H1 (cell line): ENCODE measurements at regions not wholly inside any gene's neighbourhood (a gene's known extent, or its start where the extent isn't known, plus 50 kb on each side); places are given as distances from the start of the nearest gene placed in this dataset.

Experiments
- CTCF ChIA-PET: fragments of 300-600 bp; sonication (Branson Sonifier 250); formaldehyde crosslinking; loops from one replicate; lab custom pipeline; 2021; ENCODE audit not compliant: partially characterized antibody; lab: Charles Lee
- POLR2A ChIA-PET: fragments of 300-600 bp; sonication (Branson Sonifier 250); formaldehyde crosslinking; loops from one replicate; lab custom pipeline; 2021; ENCODE audit warnings: inconsistent platforms; ENCODE audit not compliant: partially characterized antibody; lab: Charles Lee
- DNase-seq, 2 experiments: peaks; one replicate each; pipeline versions ENCODE4 v3.0.0 to v3.0.0-alpha.2; 2010 to 2022; ENCODE audit warnings: low spot score in 2 of 2, low read depth in 1 of 2, mixed read lengths in 1 of 2
- FAIRE-seq: peaks from 2 replicates; lab custom pipeline; 2011; peaks lifted over from hg19 to GRCh38; lab: Jason Lieb, UNC
- H2AFZ ChIP-seq: 2 replicates; pipeline ENCODE4 v1.8.1; 2012; ENCODE audit warnings: low read length, inconsistent platforms
- H2AK5ac ChIP-seq: 2 replicates; pipeline ENCODE4 v1.6.1; 2013; ENCODE audit warnings: low read depth, low read length
- H2BK120ac ChIP-seq: replicated peaks from 2 replicates; pipeline ENCODE3; 2013; ENCODE audit warnings: low read depth, low read length, inconsistent platforms
- H2BK12ac ChIP-seq: 2 replicates; pipeline ENCODE4 v1.6.1; 2013; ENCODE audit warnings: low read depth, low read length
- H2BK15ac ChIP-seq: 2 replicates; pipeline ENCODE4 v1.6.1; 2013; ENCODE audit warnings: low read length
- H2BK20ac ChIP-seq: 2 replicates; pipeline ENCODE4 v1.6.1; 2013; ENCODE audit warnings: low read length
- H2BK5ac ChIP-seq: 2 replicates; pipeline ENCODE4 v1.6.1; 2013; ENCODE audit warnings: low read depth, low read length
- H3K14ac ChIP-seq: 2 replicates; pipeline ENCODE4 v1.6.1; 2013; ENCODE audit warnings: inconsistent platforms; ENCODE audit not compliant: insufficient read length
- H3K18ac ChIP-seq: 2 replicates; pipeline ENCODE4 v1.6.1; 2013; ENCODE audit warnings: low read length; ENCODE audit errors: extremely low read depth
- H3K23ac ChIP-seq: 2 replicates; pipeline ENCODE4 v1.6.1; 2013; ENCODE audit warnings: inconsistent platforms; ENCODE audit not compliant: insufficient read length
- H3K23me2 ChIP-seq: 2 replicates; pipeline ENCODE4 v1.6.1; 2013; ENCODE audit warnings: low read depth, low read length
- H3K27ac ChIP-seq: 2 replicates; pipeline ENCODE4 v1.6.1; 2011; ENCODE audit warnings: low read depth, low read length, inconsistent platforms
- H3K27me3 ChIP-seq, 4 experiments: replicated peaks in 1 of 4; 1 replicate in 1 of 4; 2 replicates in 3 of 4; pipeline versions ENCODE4 v1.6.1 to v1.8.1; 2011 to 2013; ENCODE audit warnings: low read length in 3 of 4, mild to moderate bottlenecking in 3 of 4, inconsistent platforms in 2 of 4, mixed read lengths in 2 of 4, moderate library complexity in 1 of 4; ENCODE audit not compliant: control insufficient read depth in 3 of 4, insufficient read depth in 3 of 4; ENCODE audit errors: extremely low read depth in 1 of 4
- H3K36me3 ChIP-seq, 4 experiments: 2 replicates each; pipeline versions ENCODE4 v1.6.1 to v1.8.1; 2011 to 2013; ENCODE audit warnings: mild to moderate bottlenecking in 4 of 4, low read length in 3 of 4, moderate library complexity in 2 of 4, control low read depth in 1 of 4, inconsistent platforms in 1 of 4; ENCODE audit not compliant: insufficient read depth in 4 of 4, control insufficient read depth in 2 of 4
- H3K4ac ChIP-seq: replicated peaks from 2 replicates; pipeline ENCODE3; 2013; ENCODE audit warnings: low read length, low read depth, mixed read lengths, inconsistent platforms; ENCODE audit not compliant: insufficient read length
- H3K4me1 ChIP-seq, 4 experiments: replicated peaks in 1 of 4; 1 replicate in 1 of 4; 2 replicates in 3 of 4; pipeline versions ENCODE4 v1.6.1 to v1.8.1; 2011 to 2013; ENCODE audit warnings: low read length in 3 of 4, inconsistent platforms in 2 of 4, mixed read lengths in 1 of 4; ENCODE audit not compliant: insufficient read depth in 4 of 4, control insufficient read depth in 3 of 4
- H3K4me2 ChIP-seq, 2 experiments: 2 replicates each; pipeline versions ENCODE4 v1.6.1 to v1.8.1; 2011 to 2013; ENCODE audit warnings: low read depth in 2 of 2, low read length in 2 of 2, control low read depth in 1 of 2, inconsistent platforms in 1 of 2, mild to moderate bottlenecking in 1 of 2; ENCODE audit not compliant: insufficient read depth in 1 of 2
- H3K4me3 ChIP-seq, 4 experiments: fragments of 200-600, 300-600 bp in 1 of 4; sonication (generic), shearing (Covaris generic), sonication (Bioruptor Twin) in 1 of 4; 2 replicates each; pipeline versions ENCODE4 v1.5.1 to v1.8.1; 2011 to 2016; ENCODE audit warnings: low read length in 4 of 4, low read depth in 3 of 4, control low read depth in 2 of 4, inconsistent platforms in 2 of 4, mild to moderate bottlenecking in 2 of 4, mixed read lengths in 1 of 4, moderate library complexity in 1 of 4; ENCODE audit not compliant: insufficient read depth in 2 of 4; ENCODE audit errors: extremely low read depth in 1 of 4
- H3K56ac ChIP-seq: replicated peaks from 2 replicates; pipeline ENCODE3; 2013; ENCODE audit warnings: low read depth, mild to moderate bottlenecking, mixed read lengths, low read length, inconsistent platforms; ENCODE audit not compliant: insufficient read length
- H3K79me1 ChIP-seq: 2 replicates; pipeline ENCODE4 v1.6.1; 2013; ENCODE audit warnings: low read depth, low read length, control low read depth
- H3K79me2 ChIP-seq, 2 experiments: 2 replicates each; pipeline versions ENCODE4 v1.6.1 to v1.8.1; 2012 to 2013; ENCODE audit warnings: low read length in 2 of 2, mild to moderate bottlenecking in 2 of 2, inconsistent platforms in 1 of 2; ENCODE audit not compliant: insufficient read depth in 2 of 2, control insufficient read depth in 1 of 2
- H3K9ac ChIP-seq, 4 experiments: replicated peaks in 1 of 4; 1 replicate in 1 of 4; 2 replicates in 3 of 4; pipeline versions ENCODE4 v1.6.1 to v1.8.1; 2011 to 2013; ENCODE audit warnings: low read depth in 3 of 4, low read length in 3 of 4, control low read depth in 2 of 4, mild to moderate bottlenecking in 2 of 4, moderate library complexity in 2 of 4, inconsistent platforms in 1 of 4; ENCODE audit errors: extremely low read depth in 1 of 4
- H3K9me3 ChIP-seq, 2 experiments: 2 replicates each; pipeline versions ENCODE4 v1.6.1 to v1.8.1; 2012 to 2013; ENCODE audit warnings: mild to moderate bottlenecking in 2 of 2, moderate library complexity in 2 of 2, control low read depth in 1 of 2, inconsistent platforms in 1 of 2, low read depth in 1 of 2, low read length in 1 of 2, mixed read lengths in 1 of 2; ENCODE audit not compliant: insufficient read depth in 2 of 2
- H4K20me1 ChIP-seq, 2 experiments: replicated peaks in 1 of 2; 2 replicates each; pipeline versions ENCODE3 to v1.8.1; 2011 to 2013; ENCODE audit warnings: inconsistent platforms in 2 of 2, low read length in 2 of 2, mild to moderate bottlenecking in 1 of 2; ENCODE audit not compliant: insufficient read depth in 2 of 2, control insufficient read depth in 1 of 2
- H4K5ac ChIP-seq: 2 replicates; pipeline ENCODE4 v1.6.1; 2013; ENCODE audit warnings: low read length, low read depth, mixed read lengths, inconsistent platforms; ENCODE audit not compliant: insufficient read length
- H4K8ac ChIP-seq: 2 replicates; pipeline ENCODE4 v1.8.0; 2013; ENCODE audit warnings: mild to moderate bottlenecking, moderate library complexity, low read length, inconsistent platforms; ENCODE audit not compliant: insufficient read depth; ENCODE audit errors: extremely low read depth
- H4K91ac ChIP-seq: replicated peaks from 2 replicates; pipeline ENCODE3; 2013; ENCODE audit warnings: low read length, mixed read lengths, inconsistent platforms; ENCODE audit not compliant: insufficient read length
- CBX8 ChIP-seq: fragments of 300-800, 300-1000 bp; sonication (generic); IDR thresholded peaks from 2 replicates; pipeline ENCODE4 v1.7.1; 2016; ENCODE audit warnings: low read depth, low read length, borderline replicate concordance
- CEBPB ChIP-seq: IDR thresholded peaks from 2 replicates; pipeline ENCODE4 v1.6.1; 2012; ENCODE audit warnings: low read depth, low read length
- CTBP2 ChIP-seq: IDR thresholded peaks from 2 replicates; pipeline ENCODE4 v1.7.0; 2011; ENCODE audit warnings: borderline replicate concordance, mild to moderate bottlenecking, moderate library complexity, mixed read lengths, low read length; ENCODE audit not compliant: insufficient read depth, insufficient read length
- EGR1 ChIP-seq: IDR thresholded peaks from 2 replicates; pipeline ENCODE4 v1.6.1; 2011; ENCODE audit warnings: low read depth, low read length, borderline replicate concordance
- EP300 ChIP-seq, 2 experiments: IDR thresholded peaks; 1 replicate in 1 of 2; 2 replicates in 1 of 2; pipeline ENCODE4 v1.6.1; 2011 to 2012; ENCODE audit warnings: low read depth in 2 of 2, low read length in 2 of 2, mild to moderate bottlenecking in 2 of 2, borderline replicate concordance in 1 of 2, inconsistent platforms in 1 of 2, moderate library complexity in 1 of 2
- FOSL1 ChIP-seq: IDR thresholded peaks from 2 replicates; pipeline ENCODE4 v1.6.1; 2011; ENCODE audit warnings: mild to moderate bottlenecking, low read depth, low read length, moderate library complexity; ENCODE audit not compliant: insufficient read depth
- MAX ChIP-seq: IDR thresholded peaks from 2 replicates; pipeline ENCODE4 v1.6.1; 2012; ENCODE audit warnings: inconsistent platforms
- POLR2A ChIP-seq, 2 experiments: IDR thresholded peaks; 1 replicate in 1 of 2; 2 replicates in 1 of 2; pipeline ENCODE4 v1.6.1; 2011; ENCODE audit warnings: low read depth in 2 of 2, low read length in 2 of 2, mild to moderate bottlenecking in 2 of 2; ENCODE audit errors: control extremely low read depth in 1 of 2
- RFX5 ChIP-seq: IDR thresholded peaks from 2 replicates; pipeline ENCODE4 v1.6.1; 2011; ENCODE audit warnings: low read depth, low read length, improper control_type of control experiment, borderline replicate concordance
- RNF2 ChIP-seq: fragments of 200-900, 300-1000 bp; sonication (generic); IDR thresholded peaks from 2 replicates; pipeline ENCODE4 v1.7.1; 2016; ENCODE audit warnings: borderline replicate concordance, low read depth, mild to moderate bottlenecking, antibody characterized with exemption, low read length; ENCODE audit not compliant: poor library complexity, severe bottlenecking; ENCODE audit errors: missing control alignments
- SP4 ChIP-seq: IDR thresholded peaks from 2 replicates; pipeline ENCODE4 v1.6.1; 2012; ENCODE audit warnings: low read length, inconsistent platforms
- SRF ChIP-seq: IDR thresholded peaks from 2 replicates; pipeline ENCODE4 v1.6.1; 2011; ENCODE audit warnings: mild to moderate bottlenecking, low read depth, low read length, moderate library complexity
- YY1 ChIP-seq: IDR thresholded peaks from 2 replicates; pipeline ENCODE4 v1.6.1; 2011; ENCODE audit warnings: low read depth, mild to moderate bottlenecking, low read length
- WGBS, 2 experiments: shearing (Covaris generic) in 1 of 2; methylation state at CpG; one replicate each; pipeline versions ENCODE4 v1.1.6 to v1.1.7; 2013 to 2015; ENCODE audit warnings: low lambda C conversion rate in 2 of 2, mixed read lengths in 2 of 2, inconsistent platforms in 1 of 2, low coverage in 1 of 2, missing lambda C conversion rate in 1 of 2; ENCODE audit not compliant: insufficient replicate concordance in 2 of 2, insufficient coverage in 1 of 2, insufficient read length in 1 of 2; ENCODE audit errors: extremely low coverage in 1 of 2, missing lambda C conversion rate in 1 of 2; 5-methylcytosine and 5-hydroxymethylcytosine counted together

DNA sequence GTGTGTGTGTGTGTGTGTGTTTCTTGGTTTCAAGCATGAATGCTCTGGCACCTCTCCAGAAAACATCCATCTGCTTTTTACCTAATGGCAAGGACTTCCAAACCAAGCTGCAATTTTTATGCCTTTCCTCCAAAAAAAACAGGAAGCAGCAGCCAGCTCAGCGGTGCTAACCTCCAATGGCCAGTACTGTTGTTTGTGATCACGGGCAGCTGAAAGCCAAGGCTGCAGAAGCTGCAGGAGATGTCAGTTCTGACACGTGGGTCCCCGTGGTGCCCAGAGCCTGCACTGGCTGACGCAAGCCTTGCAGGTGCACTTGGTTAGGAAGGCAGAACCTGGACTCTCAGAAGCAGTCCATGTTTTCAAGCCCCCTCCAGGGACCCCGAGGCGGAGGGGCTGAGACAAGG is 313.6 kb upstream of the DDX53 start:
- Histone ChIP-seq H3K36me3 (no peaks in the 10 kb centered on the region), H3K4me1 (peaks cover 0 to 7% (median 2%) of the 10 kb centered on the region in 4 experiments; a peak in 5 of 7 replicates), H2BK5ac (no peak overlapping the region), H4K91ac (no peak overlapping the region), H4K8ac (no peak overlapping the region), H3K9me3 (no peaks in the 10 kb centered on the region), H3K56ac (no peak overlapping the region), H4K20me1 (no peaks in the 10 kb centered on the region), H2AK5ac (no peak overlapping the region), H2BK120ac (no peak overlapping the region), H3K27me3 (no peaks in the 10 kb centered on the region), H4K5ac (no peak overlapping the region), H2BK12ac (no peak overlapping the region), H2AFZ (no peak overlapping the region), H2BK20ac (no peak overlapping the region), H3K14ac (no peak overlapping the region), H3K4ac (no peak overlapping the region), H3K79me2 (no peaks in the 10 kb centered on the region)
- no peak for FAIRE-seq
- POLR2A ChIA-PET = no interaction called here
- 95% methylated on average over 4 of the region's 7 CpGs; no CpG with 5 or more reads in 1 of the 2 experiments for WGBS, 2 experiments
- TF ChIP-seq SP4 = no peak
- TF ChIP-seq RFX5 = no peak
- TF ChIP-seq FOSL1 = no peak
- no peak for TF ChIP-seq EP300 (IDR thresholded peaks at IDR 0.05; ENCODE audit: borderline replicate concordance in 1 of 2, low read depth in 2 of 2, low read length in 2 of 2)
- TF ChIP-seq CEBPB = no peak
- TF ChIP-seq POLR2A (IDR thresholded peaks at IDR 0.05; ENCODE audit: control extremely low read depth in 1 of 2, low read depth in 2 of 2, low read length in 2 of 2) = no peak
- TF ChIP-seq YY1 = no peak
- no peak for TF ChIP-seq CBX8
- TF ChIP-seq EGR1 = no peak
- no peak for TF ChIP-seq SRF
- no peak for TF ChIP-seq RNF2
- TF ChIP-seq MAX = no peak
- no peak for TF ChIP-seq CTBP2
- TF ChIP-seq, all 59 proteins: peak for 0
- Histone ChIP-seq H3K79me1 (no peaks in the 10 kb centered on the region), H3K4me2 (no peak overlapping the region), H3K27ac (no peak overlapping the region), H3K4me3 (no peak overlapping the region), H3K18ac (no peak overlapping the region), H3K9ac (no peak overlapping the region), H2BK15ac (no peak overlapping the region), H3K23ac (no peak overlapping the region), H3K23me2 (no peaks in the 10 kb centered on the region)
- DNase-seq = no peak
- CTCF ChIA-PET = interaction anchor here (1.1 kb wide), 1 partner anchor 62 kb away, joined by 4 read pairs; no protein-coding TSS in a partner anchor
